ENCODE measurements at regions not wholly inside any gene's neighbourhood (a gene's known extent, or its start where the extent isn't known, plus 50 kb on each side); places are given as distances from the start of the nearest gene placed in this dataset.

DNA sequence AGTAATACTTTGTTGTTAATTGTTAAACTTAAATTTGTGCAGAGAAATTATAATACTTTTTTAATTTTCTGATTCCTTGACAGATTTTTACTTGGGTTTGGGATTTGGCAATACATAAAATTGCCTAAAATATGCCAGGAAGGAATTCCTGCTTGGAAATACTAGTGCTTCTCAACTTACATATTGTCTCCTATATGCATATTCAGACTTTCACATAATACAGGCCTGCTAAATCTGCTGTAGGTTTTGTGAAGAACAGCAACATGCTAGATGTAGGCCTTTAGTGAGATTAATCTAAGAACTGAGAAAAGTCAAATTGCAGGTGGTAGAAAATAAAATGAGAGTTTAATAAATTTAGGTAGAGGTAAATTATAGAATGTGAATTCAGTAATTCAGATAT lies 468.5 kb upstream of the MIS18BP1 start:
- ATAC-seq (no peak), DNase-seq (no peak)
- H3K9me3 Mint-ChIP-seq = peaks cover 5 to 12% (median 10%) of the 10 kb centered on the region in 9 donors
- H3K36me3 Mint-ChIP-seq = no peaks in the 10 kb centered on the region
- no peak overlapping the region for H3K27ac Mint-ChIP-seq
- no peaks in the 10 kb centered on the region for H3K4me1 Mint-ChIP-seq
- POLR2A ChIA-PET = no interaction called here
- no peak overlapping the region for H3K4me3 Mint-ChIP-seq
- H3K27me3 Mint-ChIP-seq = no peaks in the 10 kb centered on the region

DNA sequence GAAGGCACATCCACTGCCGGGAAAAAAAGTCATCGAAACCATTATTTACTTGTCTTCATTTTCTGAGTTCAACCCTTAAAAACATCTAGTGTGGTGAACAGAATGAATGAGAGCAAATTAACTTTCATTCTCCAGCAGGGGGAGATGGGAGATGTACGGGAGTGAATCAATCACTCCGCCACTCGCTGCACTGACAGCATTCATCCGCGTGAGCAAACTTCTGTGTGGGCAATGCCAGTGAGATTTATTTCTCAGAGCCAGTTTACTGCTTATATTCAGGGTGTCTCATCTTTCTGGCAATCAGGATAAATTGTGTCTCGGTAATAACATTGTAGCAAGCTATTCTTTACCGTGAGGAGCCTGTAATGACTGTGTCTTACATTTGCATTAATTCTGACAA lies 463.6 kb upstream of the MIS18BP1 start:
- H3K4me3 Mint-ChIP-seq = no peak overlapping the region
- POLR2A ChIA-PET = no interaction called here
- no peaks in the 10 kb centered on the region for H3K36me3 Mint-ChIP-seq
- ATAC-seq = no peak
- no peak overlapping the region for H3K27ac Mint-ChIP-seq
- H3K4me1 Mint-ChIP-seq = no peaks in the 10 kb centered on the region
- H3K9me3 Mint-ChIP-seq = peaks cover 0 to 29% (median 12%) of the 10 kb centered on the region in 9 donors
- H3K27me3 Mint-ChIP-seq = no peaks in the 10 kb centered on the region
- DNase-seq = no peak

DNA sequence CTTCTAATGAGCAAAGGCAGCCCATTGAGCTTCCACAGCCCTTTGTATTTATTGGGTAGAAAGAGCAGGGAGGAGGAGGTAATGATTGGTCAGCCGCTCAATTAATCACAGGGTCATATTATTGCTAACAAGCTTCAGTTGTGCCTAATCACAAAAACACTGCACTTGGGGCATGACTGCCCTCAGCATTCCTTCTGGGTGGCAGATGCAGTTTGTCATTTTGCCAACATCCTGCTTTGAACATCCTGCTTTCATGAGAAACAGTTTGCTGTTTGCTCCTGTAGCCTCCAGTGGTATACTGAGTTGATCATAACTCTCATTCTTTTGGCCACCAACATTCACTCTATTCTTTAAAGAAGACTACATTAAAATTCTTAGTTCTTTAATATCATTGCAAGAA lies 462.9 kb upstream of the MIS18BP1 start:
- ATAC-seq (no peak), DNase-seq (no peak)
- H3K9me3 Mint-ChIP-seq = peaks cover 0 to 29% (median 12%) of the 10 kb centered on the region in 9 donors
- no peak overlapping the region for H3K4me3 Mint-ChIP-seq
- no peaks in the 10 kb centered on the region for H3K27me3 Mint-ChIP-seq
- no peak overlapping the region for H3K27ac Mint-ChIP-seq
- POLR2A ChIA-PET = no interaction called here
- no peaks in the 10 kb centered on the region for H3K36me3 Mint-ChIP-seq
- H3K4me1 Mint-ChIP-seq = no peaks in the 10 kb centered on the region

DNA sequence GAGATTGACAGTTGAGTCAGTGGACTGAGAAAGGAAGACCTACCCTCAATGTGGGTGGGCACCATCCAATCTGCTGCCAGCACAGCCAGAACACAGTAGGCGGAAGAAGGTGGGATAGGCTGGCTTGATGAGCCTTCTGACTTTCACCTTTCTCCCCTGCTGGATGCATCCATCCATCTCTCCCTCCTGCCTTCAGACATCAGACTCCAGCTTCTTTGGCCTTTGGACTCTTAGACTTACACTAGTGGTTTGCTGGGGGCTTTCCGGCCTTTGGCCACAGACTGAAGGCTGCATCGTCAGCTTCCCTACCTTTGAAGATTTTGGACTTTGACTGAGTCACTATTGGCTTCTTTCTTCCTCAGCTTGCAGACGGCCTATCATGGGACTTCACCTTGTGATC lies 456.5 kb upstream of the MIS18BP1 start:
- H3K4me1 Mint-ChIP-seq = no peaks in the 10 kb centered on the region
- no peak overlapping the region for H3K4me3 Mint-ChIP-seq
- POLR2A ChIA-PET = no interaction called here
- DNase-seq (no peak), ATAC-seq (no peak)
- no peaks in the 10 kb centered on the region for H3K36me3 Mint-ChIP-seq
- peak overlapping the region in 1 of 10 donors; percentile 34 for H3K27ac Mint-ChIP-seq
- H3K9me3 Mint-ChIP-seq = peaks cover 0 to 21% (median 5%) of the 10 kb centered on the region in 9 donors
- no peaks in the 10 kb centered on the region for H3K27me3 Mint-ChIP-seq

DNA sequence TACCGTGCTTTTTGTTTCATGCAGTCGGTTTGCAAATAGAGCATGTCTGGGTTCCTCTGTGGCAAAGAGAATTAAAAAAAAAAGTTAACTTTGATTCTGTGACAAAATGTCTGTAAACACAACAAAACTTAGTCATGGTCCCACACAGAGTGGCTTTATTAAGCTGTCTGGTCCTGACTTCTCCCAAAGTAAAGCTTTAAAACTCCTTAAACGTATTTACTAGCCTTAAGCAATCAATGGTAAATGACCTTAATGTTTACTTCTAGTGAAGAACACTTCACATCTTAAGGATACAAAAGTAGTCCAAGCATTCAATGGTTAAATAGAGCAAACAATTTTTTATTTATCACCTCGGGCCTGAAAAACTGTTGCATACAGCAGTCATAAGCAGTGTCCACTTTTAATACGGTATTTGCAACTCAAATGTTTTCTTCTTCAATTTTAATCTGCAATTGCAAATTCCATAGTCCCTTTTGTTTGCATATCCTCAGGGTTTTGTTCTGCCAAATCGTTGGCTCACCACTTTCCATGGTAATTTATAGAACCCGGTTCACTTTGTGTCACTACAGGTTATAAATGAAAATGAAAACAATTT lies 453.0 kb upstream of the MIS18BP1 start:
- Mint-ChIP-seq H3K4me1 (no peaks in the 10 kb centered on the region), H3K27ac (no peak overlapping the region), H3K36me3 (no peaks in the 10 kb centered on the region), H3K4me3 (no peak overlapping the region), H3K9me3 (peaks cover 0 to 16% (median 6%) of the 10 kb centered on the region in 9 donors), H3K27me3 (no peaks in the 10 kb centered on the region)
- POLR2A ChIA-PET = no interaction called here
- DNase-seq = no peak
- ATAC-seq = no peak

DNA sequence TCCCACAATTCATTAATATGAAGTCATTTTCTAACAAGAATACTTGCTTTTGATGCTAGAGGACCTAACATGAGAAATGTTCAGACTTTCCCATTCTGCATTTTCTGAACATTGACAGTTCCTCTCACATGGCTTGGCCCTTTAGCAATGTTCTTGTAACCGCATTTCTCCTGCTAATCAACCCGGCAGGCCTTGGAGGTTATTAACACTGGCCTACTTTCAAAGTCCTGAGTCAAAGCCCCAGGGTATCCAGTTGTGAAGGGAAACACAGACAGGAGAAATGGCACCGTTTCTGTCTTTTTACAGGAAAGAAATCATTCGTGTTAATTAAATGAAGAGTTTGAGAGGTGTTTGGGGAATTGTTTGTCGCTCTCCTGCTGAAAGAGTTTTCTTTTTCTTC lies 446.5 kb upstream of the MIS18BP1 start:
- Mint-ChIP-seq H3K4me1 (no peaks in the 10 kb centered on the region), H3K27me3 (no peaks in the 10 kb centered on the region), H3K9me3 (peaks cover 0 to 22% (median 9%) of the 10 kb centered on the region in 9 donors), H3K27ac (no peak overlapping the region), H3K4me3 (no peak overlapping the region), H3K36me3 (peaks cover 0 to 7% (median 0%) of the 10 kb centered on the region in 3 donors)
- POLR2A ChIA-PET = no interaction called here
- DNase-seq = no peak
- ATAC-seq = no peak

DNA sequence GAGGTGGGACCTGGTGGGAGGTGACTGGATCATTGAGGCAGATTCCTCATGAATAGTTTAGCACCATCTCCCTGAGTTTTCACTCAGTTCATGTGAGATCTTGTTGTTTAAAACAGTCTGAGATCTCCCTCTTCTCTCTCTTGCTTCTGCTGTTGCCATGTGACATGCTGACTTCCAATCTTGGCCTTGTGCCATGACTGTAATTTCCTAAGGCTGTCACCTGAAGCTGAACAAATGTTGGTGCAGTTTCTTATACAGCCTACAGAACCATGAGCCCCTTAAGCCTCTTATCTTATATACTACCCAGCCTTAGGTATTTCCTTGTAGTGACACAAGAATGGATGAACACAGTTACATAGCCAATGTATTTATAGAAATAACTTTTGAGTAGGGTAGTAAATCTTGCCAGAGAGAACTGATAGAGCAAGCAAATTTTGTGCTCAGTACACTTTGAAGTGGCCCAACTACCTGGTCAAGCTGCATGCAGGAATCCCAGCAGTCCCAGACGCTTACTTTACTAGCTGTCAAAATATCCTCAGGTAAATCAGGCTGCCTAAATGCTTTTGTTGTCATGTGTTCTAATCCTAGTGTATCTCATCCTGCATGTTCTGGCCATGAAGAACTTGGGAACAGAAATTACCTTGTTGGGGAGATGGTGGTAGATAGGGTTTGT lies 445.6 kb upstream of the MIS18BP1 start:
- H3K36me3 Mint-ChIP-seq = peaks cover 0 to 7% (median 0%) of the 10 kb centered on the region in 3 donors
- ATAC-seq (no peak), DNase-seq (no peak)
- no peak overlapping the region for H3K4me3 Mint-ChIP-seq
- POLR2A ChIA-PET = no interaction called here
- H3K27ac Mint-ChIP-seq = no peak overlapping the region
- H3K9me3 Mint-ChIP-seq = peaks cover 0 to 24% (median 11%) of the 10 kb centered on the region in 9 donors
- no peaks in the 10 kb centered on the region for H3K27me3 Mint-ChIP-seq
- H3K4me1 Mint-ChIP-seq = no peaks in the 10 kb centered on the region

DNA sequence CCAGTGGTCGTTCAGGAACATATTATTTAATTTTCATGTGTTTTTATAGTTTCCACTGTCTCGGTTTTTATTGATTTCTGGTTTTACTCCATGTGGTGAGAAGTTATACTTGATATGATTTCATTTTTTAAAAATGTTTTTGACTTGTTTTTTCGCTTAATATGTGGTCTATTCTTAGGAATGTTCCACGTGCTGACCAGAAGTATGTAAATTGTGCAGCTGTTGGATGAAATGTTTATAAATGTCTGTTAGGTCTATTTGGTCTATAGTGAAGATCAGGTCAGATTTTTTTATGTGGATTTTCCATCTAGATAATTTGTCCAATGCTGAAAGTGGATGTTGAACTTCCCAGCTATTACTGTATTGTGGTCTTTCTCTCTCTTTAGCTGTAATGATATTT lies 433.8 kb upstream of the MIS18BP1 start:
- no peak overlapping the region for H3K4me3 Mint-ChIP-seq

DNA sequence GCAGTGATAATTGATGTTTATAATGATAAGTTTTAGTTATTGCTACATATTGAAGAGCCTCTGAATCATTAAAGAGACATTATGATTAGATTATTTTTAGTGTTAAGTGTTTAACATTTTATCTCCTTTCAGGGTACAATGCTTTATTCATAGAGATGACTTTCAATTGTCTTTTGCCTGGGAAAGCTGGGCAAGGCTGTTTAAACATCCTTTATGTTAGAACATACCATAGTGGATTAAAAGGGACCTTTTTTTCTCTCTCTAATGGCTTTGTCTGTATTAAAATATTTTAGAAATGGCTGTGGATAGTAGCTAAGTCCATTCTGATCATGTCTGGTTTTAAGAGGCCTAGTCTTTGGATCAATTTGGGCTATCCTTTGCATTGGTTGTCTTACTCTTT lies 427.5 kb upstream of the MIS18BP1 start:
- H3K4me3 Mint-ChIP-seq = no peak overlapping the region
- H3K4me1 Mint-ChIP-seq = no peaks in the 10 kb centered on the region
- H3K27ac Mint-ChIP-seq = no peak overlapping the region
- H3K9me3 Mint-ChIP-seq = peaks cover 2 to 39% (median 9%) of the 10 kb centered on the region in 9 donors
- H3K27me3 Mint-ChIP-seq = no peaks in the 10 kb centered on the region
- ATAC-seq (no peak), DNase-seq (no peak)
- no peaks in the 10 kb centered on the region for H3K36me3 Mint-ChIP-seq
- POLR2A ChIA-PET = no interaction called here

More for the DNA sequence above, 433.8 kb upstream of the MIS18BP1 start:
- DNase-seq (no peak), ATAC-seq (no peak)
- POLR2A ChIA-PET = no interaction called here
- no peak overlapping the region for H3K27ac Mint-ChIP-seq
- H3K36me3 Mint-ChIP-seq = peaks cover 0 to 9% (median 0%) of the 10 kb centered on the region in 3 donors
- no peaks in the 10 kb centered on the region for H3K27me3 Mint-ChIP-seq
- peaks cover 0 to 68% (median 20%) of the 10 kb centered on the region in 9 donors for H3K9me3 Mint-ChIP-seq
- no peaks in the 10 kb centered on the region for H3K4me1 Mint-ChIP-seq

DNA sequence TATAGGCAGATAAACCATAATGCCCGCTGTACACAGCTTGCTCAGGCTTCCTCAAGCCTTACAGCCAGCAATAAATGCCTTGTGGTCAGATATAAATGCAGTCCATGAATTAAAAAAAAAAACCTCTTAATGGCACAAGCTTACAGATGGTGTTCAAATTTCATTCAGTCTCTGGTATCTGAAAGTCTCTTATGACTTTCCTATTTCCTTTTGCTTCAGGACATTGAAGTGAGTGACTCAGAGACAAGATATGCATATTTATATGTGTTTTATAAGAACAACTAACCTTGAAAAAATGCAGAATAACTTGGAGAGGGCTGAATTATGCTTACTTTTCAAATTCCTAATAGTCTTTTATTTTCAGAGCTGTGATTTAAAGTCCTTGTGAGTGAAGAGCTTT lies 426.9 kb upstream of the MIS18BP1 start:
- H3K9me3 Mint-ChIP-seq = peaks cover 2 to 36% (median 9%) of the 10 kb centered on the region in 9 donors
- DNase-seq (no peak), ATAC-seq (no peak)
- no peaks in the 10 kb centered on the region for H3K27me3 Mint-ChIP-seq
- no peaks in the 10 kb centered on the region for H3K4me1 Mint-ChIP-seq
- no peak overlapping the region for H3K27ac Mint-ChIP-seq
- H3K4me3 Mint-ChIP-seq = no peak overlapping the region
- POLR2A ChIA-PET = no interaction called here
- no peaks in the 10 kb centered on the region for H3K36me3 Mint-ChIP-seq

DNA sequence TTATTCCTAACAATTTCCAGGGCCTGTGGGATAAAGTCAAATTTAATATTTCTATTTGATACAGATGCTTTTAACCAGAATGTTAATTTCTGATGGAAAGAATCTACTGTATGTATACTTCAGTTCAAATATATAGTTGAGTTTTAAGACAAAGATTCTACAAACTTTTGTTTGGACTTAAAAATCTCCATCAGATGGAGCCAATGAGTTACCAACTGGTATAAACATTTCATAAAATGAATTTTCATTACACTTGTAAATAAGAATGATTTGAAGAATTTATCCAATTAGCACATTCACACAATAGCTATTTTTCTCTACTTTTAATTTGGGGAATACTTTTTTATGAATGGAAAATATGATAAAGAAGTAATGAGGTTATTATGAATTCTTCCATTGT lies 425.2 kb upstream of the MIS18BP1 start:
- H3K9me3 Mint-ChIP-seq = peaks cover 0 to 26% (median 8%) of the 10 kb centered on the region in 9 donors
- ATAC-seq (no peak), DNase-seq (no peak)
- H3K4me1 Mint-ChIP-seq = no peaks in the 10 kb centered on the region
- no peaks in the 10 kb centered on the region for H3K36me3 Mint-ChIP-seq
- H3K4me3 Mint-ChIP-seq = no peak overlapping the region
- H3K27ac Mint-ChIP-seq = no peak overlapping the region
- POLR2A ChIA-PET = no interaction called here
- no peaks in the 10 kb centered on the region for H3K27me3 Mint-ChIP-seq

DNA sequence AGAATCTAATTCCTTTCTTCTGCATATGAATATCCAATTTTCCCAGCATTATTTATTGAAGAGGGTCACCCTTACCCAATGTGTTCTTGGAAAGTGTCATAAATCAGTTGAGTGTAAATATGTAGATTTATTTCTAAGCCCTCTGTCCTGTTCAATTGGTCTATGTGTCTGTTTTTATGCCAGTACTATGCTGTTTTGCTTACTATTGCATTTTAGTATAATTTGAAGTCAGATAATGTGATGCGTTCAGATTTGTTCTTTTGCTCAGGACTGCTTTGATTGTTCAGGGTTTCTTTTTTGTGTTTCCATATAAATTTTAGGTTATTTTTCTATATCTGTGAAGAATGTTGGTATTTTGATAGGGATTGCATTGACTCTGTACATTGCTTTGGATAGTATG lies 420.4 kb upstream of the MIS18BP1 start:
- H3K27me3 Mint-ChIP-seq = no peaks in the 10 kb centered on the region
- ATAC-seq (no peak), DNase-seq (no peak)
- POLR2A ChIA-PET = no interaction called here
- H3K27ac Mint-ChIP-seq = no peak overlapping the region
- H3K4me1 Mint-ChIP-seq = no peaks in the 10 kb centered on the region
- H3K36me3 Mint-ChIP-seq = no peaks in the 10 kb centered on the region
- peaks cover 0 to 17% (median 9%) of the 10 kb centered on the region in 9 donors for H3K9me3 Mint-ChIP-seq
- no peak overlapping the region for H3K4me3 Mint-ChIP-seq

DNA sequence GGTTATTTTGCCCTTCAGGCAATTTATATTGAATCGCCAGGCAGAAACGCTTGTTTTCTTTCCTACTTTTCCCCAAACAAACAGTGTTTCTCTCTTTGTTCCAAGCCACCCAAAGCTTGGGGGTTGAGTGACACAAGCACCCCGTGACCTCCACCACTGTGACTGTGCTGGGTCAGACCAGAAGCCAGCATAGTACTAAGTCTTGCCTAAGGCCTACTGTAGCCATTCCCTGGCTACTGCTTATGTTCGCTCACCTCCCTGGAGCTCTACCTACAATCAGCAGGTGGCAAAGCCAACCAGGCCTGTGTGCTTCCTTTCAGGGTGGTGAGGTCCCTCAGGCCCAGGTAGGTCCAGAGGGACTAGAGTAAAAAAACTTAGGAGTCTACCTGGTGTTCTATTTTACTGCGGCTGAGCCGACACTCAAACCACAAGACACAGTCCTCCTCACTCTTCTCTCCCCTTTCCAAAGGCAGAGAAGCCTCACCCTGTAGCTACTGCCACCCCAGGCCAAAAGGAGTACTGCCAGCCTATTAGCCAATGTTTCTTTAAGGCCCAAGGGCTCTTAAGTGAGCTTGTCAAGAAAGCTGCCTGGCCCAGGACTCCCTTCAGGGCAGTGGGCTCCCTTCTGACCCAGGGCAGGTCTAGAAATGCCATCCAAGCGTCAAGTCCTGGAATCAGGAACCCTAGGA lies 411.8 kb upstream of the MIS18BP1 start:
- H3K4me3 Mint-ChIP-seq = no peak overlapping the region
- peaks cover 9 to 52% (median 25%) of the 10 kb centered on the region in 9 donors for H3K9me3 Mint-ChIP-seq
- H3K4me1 Mint-ChIP-seq = no peaks in the 10 kb centered on the region
- POLR2A ChIA-PET = no interaction called here
- DNase-seq = no peak
- H3K27ac Mint-ChIP-seq = no peak overlapping the region
- ATAC-seq = no peak
- no peaks in the 10 kb centered on the region for H3K27me3 Mint-ChIP-seq
- no peaks in the 10 kb centered on the region for H3K36me3 Mint-ChIP-seq
